Skeletal muscle tissue (tissue), 3 donors: ENCODE measurements at regions not wholly inside any gene's neighbourhood (a gene's known extent, or its start where the extent isn't known, plus 50 kb on each side); places are given as distances from the start of the nearest gene placed in this dataset.

Experiments used
- H3K27ac ChIP-seq: one replicate; pipeline ENCODE4 v1.7.0; 2013; ENCODE audit warnings: mild to moderate bottlenecking, low read depth, low read length, inconsistent platforms
- H3K27me3 ChIP-seq, 3 donors: one replicate each; pipeline ENCODE4 v1.7.0; 2013; ENCODE audit warnings: low read length in 3 of 3; ENCODE audit not compliant: control insufficient read depth in 3 of 3, insufficient read depth in 3 of 3
- H3K36me3 ChIP-seq, 3 donors: one replicate each; pipeline ENCODE4 v1.7.0; 2013; ENCODE audit warnings: low read length in 3 of 3; ENCODE audit not compliant: control insufficient read depth in 3 of 3, insufficient read depth in 3 of 3
- H3K4me1 ChIP-seq, 3 donors: one replicate each; pipeline ENCODE4 v1.7.0; 2013; ENCODE audit warnings: low read length in 3 of 3, mild to moderate bottlenecking in 3 of 3; ENCODE audit not compliant: control insufficient read depth in 3 of 3, insufficient read depth in 3 of 3
- H3K4me3 ChIP-seq, 3 donors: one replicate each; pipeline ENCODE4 v1.7.0; 2013; ENCODE audit warnings: low read length in 3 of 3
- H3K9ac ChIP-seq, 3 donors: one replicate each; pipeline ENCODE4 v1.7.0; 2013; ENCODE audit warnings: low read length in 3 of 3, mild to moderate bottlenecking in 3 of 3, moderate library complexity in 2 of 3, low read depth in 1 of 3
- H3K9me3 ChIP-seq, 3 donors: one replicate each; pipeline ENCODE4 v1.7.0; 2013; ENCODE audit warnings: low read length in 3 of 3; ENCODE audit not compliant: control insufficient read depth in 3 of 3
- donor health status: Osteomylitis.

DNA sequence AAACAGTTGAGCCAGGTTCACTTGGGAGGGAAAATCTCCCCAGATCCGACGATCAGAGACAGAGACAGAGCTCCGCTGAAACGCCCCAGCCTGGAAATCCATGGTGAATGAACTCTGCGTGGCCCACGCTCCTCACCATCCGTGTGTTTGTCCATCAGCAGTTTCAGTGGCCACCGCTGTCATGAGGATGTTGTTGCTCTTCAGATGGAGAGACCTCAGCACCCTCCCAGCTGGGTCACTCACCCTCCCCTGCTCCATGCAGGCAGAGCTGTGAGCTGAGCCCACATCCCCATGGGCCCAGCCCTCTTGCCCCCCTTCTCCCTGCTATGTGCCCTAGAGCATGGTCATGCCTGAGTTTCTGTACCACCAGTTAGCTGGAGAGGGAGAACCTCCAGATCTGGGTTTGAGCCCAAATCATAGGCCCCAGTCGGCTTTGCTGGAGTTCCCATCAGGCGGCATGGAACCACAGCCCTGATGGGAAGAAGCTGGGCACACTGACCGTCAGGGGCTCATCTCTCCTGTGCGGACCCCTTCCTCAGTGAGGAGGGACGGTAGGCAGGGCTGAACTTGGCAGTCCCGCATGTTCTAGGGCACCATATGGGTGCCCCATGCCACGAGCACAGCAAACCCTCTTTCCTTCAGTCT, 154.4 kb upstream of the COL5A1 start:
- Histone ChIP-seq H3K4me1 (peaks cover 0 to 5% (median 0%) of the 10 kb centered on the region in 3 donors), H3K9ac (no peak overlapping the region), H3K27me3 (peaks cover 26 to 43% (median 40%) of the 10 kb centered on the region in 3 donors), H3K27ac (no peak overlapping the region), H3K36me3 (no peaks in the 10 kb centered on the region), H3K4me3 (no peak overlapping the region), H3K9me3 (no peaks in the 10 kb centered on the region)

GRCh38 chr9:134488331-134489280, 153.0 kb upstream of the COL5A1 start:
- no peaks in the 10 kb centered on the region for H3K9me3 ChIP-seq
- H3K4me1 ChIP-seq = peaks cover 0 to 5% (median 5%) of the 10 kb centered on the region in 3 donors
- no peak overlapping the region for H3K4me3 ChIP-seq
- peak overlapping the region in 1 of 3 donors; percentile 8 for H3K9ac ChIP-seq
- H3K36me3 ChIP-seq = no peaks in the 10 kb centered on the region
- peaks cover 24 to 40% (median 35%) of the 10 kb centered on the region in 3 donors for H3K27me3 ChIP-seq
- no peak overlapping the region for H3K27ac ChIP-seq

- Histone ChIP-seq H3K27ac (no peak overlapping the region), H3K9ac (no peak overlapping the region), H3K36me3 (no peaks in the 10 kb centered on the region), H3K4me3 (no peak overlapping the region), H3K9me3 (no peaks in the 10 kb centered on the region), H3K27me3 (peaks cover 31 to 42% (median 33%) of the 10 kb centered on the region in 3 donors), H3K4me1 (peaks cover 0 to 5% (median 5%) of the 10 kb centered on the region in 3 donors)
Observed at GRCh38 chr9:134489621-134490408, 151.8 kb upstream of the COL5A1 start.

DNA sequence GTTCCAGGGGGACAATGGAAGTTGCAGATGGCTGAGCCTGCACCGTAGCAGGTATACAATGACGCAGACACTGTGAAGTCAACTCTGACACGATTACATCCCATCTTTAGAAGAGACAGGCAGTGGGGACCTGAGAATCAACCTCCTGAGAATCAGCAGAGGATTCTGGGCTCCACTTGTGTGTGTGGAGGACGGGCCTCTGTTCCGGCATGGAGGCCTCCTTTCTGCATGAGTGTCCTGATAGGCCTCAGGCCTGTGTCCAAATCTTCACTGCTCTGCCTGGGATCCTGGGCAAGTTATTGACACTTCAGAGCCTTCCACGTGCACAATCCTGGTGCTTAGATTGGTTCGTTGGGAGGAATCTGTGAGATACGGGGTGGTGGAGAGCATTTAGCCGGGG, 151.2 kb upstream of the COL5A1 start:
- no peak overlapping the region for H3K27ac ChIP-seq
- no peak overlapping the region for H3K4me3 ChIP-seq
- H3K9ac ChIP-seq = no peak overlapping the region
- peaks cover 33 to 44% (median 33%) of the 10 kb centered on the region in 3 donors for H3K27me3 ChIP-seq
- no peaks in the 10 kb centered on the region for H3K9me3 ChIP-seq
- peaks cover 0 to 5% (median 5%) of the 10 kb centered on the region in 3 donors for H3K4me1 ChIP-seq
- no peaks in the 10 kb centered on the region for H3K36me3 ChIP-seq

- Histone ChIP-seq H3K4me1 (peaks cover 0 to 5% (median 5%) of the 10 kb centered on the region in 3 donors), H3K27ac (no peak overlapping the region), H3K4me3 (no peak overlapping the region), H3K36me3 (no peaks in the 10 kb centered on the region), H3K9me3 (no peaks in the 10 kb centered on the region), H3K9ac (no peak overlapping the region), H3K27me3 (peaks cover 36 to 46% (median 39%) of the 10 kb centered on the region in 3 donors)
Observed at GRCh38 chr9:134491196-134491835, 150.3 kb upstream of the COL5A1 start.

GRCh38 chr9:134491856-134492255, 149.7 kb upstream of the COL5A1 start:
- H3K4me1 ChIP-seq = peaks cover 0 to 5% (median 5%) of the 10 kb centered on the region in 3 donors
- H3K27me3 ChIP-seq = peaks cover 32 to 51% (median 42%) of the 10 kb centered on the region in 3 donors
- H3K9ac ChIP-seq = no peak overlapping the region

DNA sequence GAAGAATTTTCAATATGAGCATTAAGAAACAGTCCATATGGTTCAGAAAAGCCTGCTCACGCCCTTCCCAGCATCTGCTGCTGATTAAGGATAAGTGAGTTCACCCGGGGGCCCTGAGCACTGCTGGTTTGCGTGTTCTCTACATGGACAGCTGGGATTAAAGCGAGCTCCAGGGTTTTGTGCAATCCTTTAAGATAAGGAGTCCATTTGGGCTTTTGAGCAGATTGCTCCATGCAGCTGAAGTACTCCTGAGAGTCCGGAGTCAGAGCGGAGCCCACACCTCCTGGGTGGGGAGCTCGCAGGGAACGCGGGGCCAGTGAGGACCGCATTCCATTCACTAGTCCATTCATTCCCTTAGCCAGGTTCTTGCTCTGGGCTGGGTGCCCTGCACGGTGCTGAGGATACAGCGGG, 149.3 kb upstream of the COL5A1 start:
- Histone ChIP-seq H3K9ac (no peak overlapping the region), H3K27me3 (peaks cover 30 to 48% (median 38%) of the 10 kb centered on the region in 3 donors), H3K4me3 (no peak overlapping the region), H3K36me3 (no peaks in the 10 kb centered on the region), H3K9me3 (no peaks in the 10 kb centered on the region), H3K4me1 (peaks cover 0 to 5% (median 5%) of the 10 kb centered on the region in 3 donors), H3K27ac (peak overlapping the region; percentile 19)

More at GRCh38 chr9:134491856-134492255, 149.7 kb upstream of the COL5A1 start:
- Histone ChIP-seq H3K36me3 (no peaks in the 10 kb centered on the region), H3K4me3 (no peak overlapping the region), H3K9me3 (no peaks in the 10 kb centered on the region), H3K27ac (peak overlapping the region; percentile 19)

GRCh38 chr9:134492721-134493460, 148.7 kb upstream of the COL5A1 start:
- Histone ChIP-seq H3K4me3 (no peak overlapping the region), H3K27me3 (peaks cover 30 to 43% (median 36%) of the 10 kb centered on the region in 3 donors)

More at GRCh38 chr9:134492721-134493460, 148.7 kb upstream of the COL5A1 start:
- Histone ChIP-seq H3K27ac (no peak overlapping the region), H3K36me3 (no peaks in the 10 kb centered on the region), H3K4me1 (peaks cover 0 to 5% (median 5%) of the 10 kb centered on the region in 3 donors), H3K9ac (no peak overlapping the region), H3K9me3 (no peaks in the 10 kb centered on the region)
